Muscle layer of duodenum (tissue), 2 donors: ENCODE measurements at regions not wholly inside any gene's neighbourhood (a gene's known extent, or its start where the extent isn't known, plus 50 kb on each side); places are given as distances from the start of the nearest gene placed in this dataset.

ENCODE experiments used
- H3K27ac ChIP-seq: one replicate; pipeline ENCODE4 v1.7.0; 2013; ENCODE audit warnings: mild to moderate bottlenecking, low read length
- H3K27me3 ChIP-seq: one replicate; pipeline ENCODE4 v1.7.0; 2013; ENCODE audit warnings: low read depth, mild to moderate bottlenecking, control low read depth, low read length
- H3K36me3 ChIP-seq, 2 donors: one replicate each; pipeline ENCODE4 v1.7.0; 2013; ENCODE audit warnings: low read length in 2 of 2, control low read depth in 1 of 2, mild to moderate bottlenecking in 1 of 2; ENCODE audit not compliant: insufficient read depth in 2 of 2, control insufficient read depth in 1 of 2
- H3K4me1 ChIP-seq, 2 donors: one replicate each; pipeline ENCODE4 v1.7.0; 2013; ENCODE audit warnings: low read length in 2 of 2, mild to moderate bottlenecking in 2 of 2, control low read depth in 1 of 2, moderate library complexity in 1 of 2; ENCODE audit not compliant: insufficient read depth in 2 of 2, control insufficient read depth in 1 of 2
- H3K4me3 ChIP-seq, 2 donors: one replicate each; pipeline ENCODE4 v1.7.0; 2013; ENCODE audit warnings: low read length in 2 of 2, low read depth in 1 of 2, mild to moderate bottlenecking in 1 of 2
- H3K9me3 ChIP-seq, 2 donors: one replicate each; pipeline ENCODE4 v1.7.0; 2013; ENCODE audit warnings: low read length in 2 of 2, control low read depth in 1 of 2, mild to moderate bottlenecking in 1 of 2; ENCODE audit not compliant: control insufficient read depth in 1 of 2
- donor health status: healthy.

GRCh38 chr4:179872755-179873154 is 2370.4 kb upstream of the TENM3 start:
- Histone ChIP-seq H3K36me3 (no peaks in the 10 kb centered on the region), H3K9me3 (no peaks in the 10 kb centered on the region), H3K27me3 (no peaks in the 10 kb centered on the region), H3K27ac (no peak overlapping the region), H3K4me1 (no peaks in the 10 kb centered on the region), H3K4me3 (no peak overlapping the region)

- no peaks in the 10 kb centered on the region for H3K4me1 ChIP-seq
- H3K36me3 ChIP-seq = no peaks in the 10 kb centered on the region
- H3K4me3 ChIP-seq = no peak overlapping the region
- no peaks in the 10 kb centered on the region for H3K9me3 ChIP-seq
- H3K27ac ChIP-seq = no peak overlapping the region
- no peaks in the 10 kb centered on the region for H3K27me3 ChIP-seq
Observed at GRCh38 chr4:179880756-179881155, 2362.4 kb upstream of the TENM3 start.

DNA sequence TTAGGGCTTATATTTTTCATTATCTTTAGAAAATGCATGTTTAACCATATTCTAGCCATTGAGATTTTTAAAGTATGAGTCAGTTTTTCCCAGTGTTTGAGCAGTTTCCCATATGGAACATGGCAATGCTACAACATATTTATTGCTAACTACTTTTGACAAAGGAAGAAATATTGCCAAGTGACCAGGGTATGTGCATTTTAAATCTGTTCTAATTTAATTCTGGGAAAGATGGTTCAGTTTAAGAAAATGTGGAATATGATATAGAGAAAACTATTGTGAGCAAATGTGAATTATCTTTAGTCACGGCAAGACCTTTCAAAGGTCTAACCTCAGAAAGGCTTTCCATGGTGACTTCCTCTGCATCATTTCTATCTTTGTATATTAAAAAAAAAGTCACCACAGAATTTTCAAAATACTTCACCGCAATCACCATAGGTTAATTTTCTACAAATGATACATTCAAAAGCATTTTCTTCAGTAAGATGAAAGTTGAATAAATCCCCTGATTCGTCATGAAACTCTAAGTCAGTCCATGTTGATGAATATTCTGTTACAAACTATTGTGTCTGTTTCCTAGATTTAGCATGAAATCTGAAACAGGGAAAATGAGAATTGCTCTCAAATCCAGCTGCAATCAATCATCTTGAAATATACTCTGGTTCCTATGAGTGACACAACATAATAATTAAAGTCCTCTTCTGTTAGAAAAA is 2349.0 kb upstream of the TENM3 start:
- Histone ChIP-seq H3K27me3 (no peaks in the 10 kb centered on the region), H3K4me3 (no peak overlapping the region), H3K27ac (no peak overlapping the region), H3K9me3 (no peaks in the 10 kb centered on the region), H3K4me1 (no peaks in the 10 kb centered on the region), H3K36me3 (no peaks in the 10 kb centered on the region)

DNA sequence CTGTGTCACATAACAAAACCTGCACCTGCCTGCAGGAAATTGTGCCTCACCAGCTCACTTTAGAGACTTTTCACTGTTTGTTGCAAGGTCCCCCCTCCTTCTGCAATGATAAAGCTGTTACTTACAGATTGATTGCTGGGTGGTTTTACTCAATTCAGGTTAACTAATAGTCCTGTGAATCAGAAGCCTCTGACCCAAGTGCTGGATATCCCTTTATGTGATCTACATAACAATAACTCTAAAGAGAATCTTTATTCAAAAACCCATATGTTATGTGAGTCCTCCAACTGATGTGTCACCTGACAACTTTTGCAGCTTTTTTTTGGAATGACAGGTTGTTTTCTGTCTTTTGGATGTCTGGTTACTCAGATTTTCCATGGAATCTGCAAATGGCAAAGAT is 2323.6 kb upstream of the TENM3 start:
- Histone ChIP-seq H3K9me3 (no peaks in the 10 kb centered on the region), H3K36me3 (no peaks in the 10 kb centered on the region), H3K4me3 (no peak overlapping the region), H3K27me3 (no peaks in the 10 kb centered on the region), H3K27ac (no peak overlapping the region), H3K4me1 (no peaks in the 10 kb centered on the region)

- Histone ChIP-seq H3K36me3 (no peaks in the 10 kb centered on the region), H3K27me3 (no peaks in the 10 kb centered on the region), H3K4me1 (no peaks in the 10 kb centered on the region), H3K4me3 (no peak overlapping the region), H3K27ac (no peak overlapping the region), H3K9me3 (no peaks in the 10 kb centered on the region)
Observed at GRCh38 chr4:179927473-179927872, 2315.7 kb upstream of the TENM3 start.

DNA sequence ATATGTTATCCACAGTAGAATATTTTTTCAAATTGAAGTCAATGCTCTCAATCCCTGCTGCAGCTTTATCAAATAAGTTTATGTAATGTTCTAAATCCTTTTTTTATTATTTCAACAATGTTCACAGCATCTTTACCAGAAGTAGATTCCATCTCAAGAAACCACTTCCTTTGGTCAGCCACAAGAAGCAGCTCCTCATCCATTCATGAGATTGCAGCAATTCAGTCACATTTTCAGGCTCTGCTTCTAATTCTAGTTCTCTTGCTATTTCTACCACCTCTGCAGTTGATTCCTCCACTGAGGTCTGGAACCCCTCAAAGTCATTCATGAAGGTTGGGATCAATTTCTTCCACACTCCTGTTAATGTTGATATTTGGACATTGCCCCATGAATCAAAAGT is 2301.3 kb upstream of the TENM3 start:
- Histone ChIP-seq H3K9me3 (peaks cover 1 to 14% of the 10 kb centered on the region in 2 donors), H3K36me3 (no peaks in the 10 kb centered on the region), H3K4me1 (no peaks in the 10 kb centered on the region), H3K4me3 (no peak overlapping the region), H3K27ac (no peak overlapping the region), H3K27me3 (no peaks in the 10 kb centered on the region)

GRCh38 chr4:179976777-179977176 is 2266.4 kb upstream of the TENM3 start:
- Histone ChIP-seq H3K4me1 (no peaks in the 10 kb centered on the region), H3K36me3 (no peaks in the 10 kb centered on the region), H3K4me3 (no peak overlapping the region), H3K27me3 (no peaks in the 10 kb centered on the region), H3K9me3 (no peaks in the 10 kb centered on the region), H3K27ac (no peak overlapping the region)

DNA sequence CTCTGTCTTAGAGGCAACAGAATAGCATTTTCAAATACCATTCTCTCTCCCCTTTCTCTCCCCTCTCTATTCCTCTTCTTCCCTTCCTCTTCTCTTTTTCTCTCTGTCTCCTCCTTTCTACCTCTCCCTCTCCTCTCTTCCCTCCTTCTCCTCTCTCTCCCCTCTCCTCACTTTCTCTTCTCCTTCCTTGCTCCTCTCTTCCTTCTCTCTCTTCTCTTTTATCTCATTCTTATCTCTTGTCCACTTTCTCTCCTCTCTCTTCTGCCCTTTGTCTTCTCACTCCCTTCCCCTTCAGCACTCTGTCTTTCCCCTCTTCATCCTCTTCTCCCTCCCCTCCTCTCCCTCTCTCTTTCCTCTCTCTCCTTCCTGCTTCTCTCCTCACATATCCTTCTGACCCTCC is 2265.8 kb upstream of the TENM3 start:
- H3K36me3 ChIP-seq = no peaks in the 10 kb centered on the region
- no peak overlapping the region for H3K27ac ChIP-seq
- H3K27me3 ChIP-seq = no peaks in the 10 kb centered on the region
- no peak overlapping the region for H3K4me3 ChIP-seq
- no peaks in the 10 kb centered on the region for H3K4me1 ChIP-seq
- H3K9me3 ChIP-seq = no peaks in the 10 kb centered on the region

GRCh38 chr4:179981161-179981560 is 2262.0 kb upstream of the TENM3 start:
- no peaks in the 10 kb centered on the region for H3K9me3 ChIP-seq
- H3K4me3 ChIP-seq = no peak overlapping the region
- H3K36me3 ChIP-seq = no peaks in the 10 kb centered on the region
- no peaks in the 10 kb centered on the region for H3K4me1 ChIP-seq
- H3K27ac ChIP-seq = no peak overlapping the region
- no peaks in the 10 kb centered on the region for H3K27me3 ChIP-seq

- Histone ChIP-seq H3K4me3 (no peak overlapping the region), H3K27me3 (no peaks in the 10 kb centered on the region), H3K36me3 (no peaks in the 10 kb centered on the region), H3K4me1 (no peaks in the 10 kb centered on the region), H3K27ac (no peak overlapping the region), H3K9me3 (no peaks in the 10 kb centered on the region)
Observed at GRCh38 chr4:179989975-179990374, 2253.2 kb upstream of the TENM3 start.

GRCh38 chr4:180009316-180009715 is 2233.9 kb upstream of the TENM3 start:
- Histone ChIP-seq H3K27me3 (no peaks in the 10 kb centered on the region), H3K4me1 (no peaks in the 10 kb centered on the region), H3K36me3 (no peaks in the 10 kb centered on the region), H3K4me3 (no peak overlapping the region), H3K27ac (no peak overlapping the region), H3K9me3 (no peaks in the 10 kb centered on the region)

DNA sequence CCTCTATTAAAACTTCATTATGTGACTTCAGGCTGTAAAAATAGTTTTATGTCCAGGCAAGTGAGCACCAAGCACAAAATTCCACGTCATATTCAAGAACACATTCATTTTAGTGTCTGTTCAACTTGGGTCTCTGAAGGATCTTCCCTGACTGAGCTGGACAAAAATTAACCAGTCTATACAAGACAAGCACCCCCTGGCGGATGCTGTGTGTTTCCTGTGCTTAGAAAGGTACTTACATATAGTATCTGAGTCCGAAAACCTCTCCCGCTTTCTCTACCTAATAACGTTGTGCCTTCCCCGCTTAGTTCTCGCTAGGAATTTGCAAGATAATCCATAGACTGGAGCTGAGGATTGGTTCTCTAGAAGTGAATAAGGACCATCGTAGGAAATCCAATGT is 2214.5 kb upstream of the TENM3 start:
- H3K9me3 ChIP-seq = no peaks in the 10 kb centered on the region
- no peak overlapping the region for H3K4me3 ChIP-seq
- H3K27me3 ChIP-seq = no peaks in the 10 kb centered on the region

More for the DNA sequence above, 2214.5 kb upstream of the TENM3 start:
- no peaks in the 10 kb centered on the region for H3K4me1 ChIP-seq
- no peak overlapping the region for H3K27ac ChIP-seq
- no peaks in the 10 kb centered on the region for H3K36me3 ChIP-seq
